ENCODE measurements at regions not wholly inside any gene's neighbourhood (a gene's known extent, or its start where the extent isn't known, plus 50 kb on each side); places are given as distances from the start of the nearest gene placed in this dataset.
"Not testable (repeated sequence)": the region's sequence is repeated elsewhere in the genome, so short reads cannot be mapped to it uniquely, and the experiment has no call there.

DNA sequence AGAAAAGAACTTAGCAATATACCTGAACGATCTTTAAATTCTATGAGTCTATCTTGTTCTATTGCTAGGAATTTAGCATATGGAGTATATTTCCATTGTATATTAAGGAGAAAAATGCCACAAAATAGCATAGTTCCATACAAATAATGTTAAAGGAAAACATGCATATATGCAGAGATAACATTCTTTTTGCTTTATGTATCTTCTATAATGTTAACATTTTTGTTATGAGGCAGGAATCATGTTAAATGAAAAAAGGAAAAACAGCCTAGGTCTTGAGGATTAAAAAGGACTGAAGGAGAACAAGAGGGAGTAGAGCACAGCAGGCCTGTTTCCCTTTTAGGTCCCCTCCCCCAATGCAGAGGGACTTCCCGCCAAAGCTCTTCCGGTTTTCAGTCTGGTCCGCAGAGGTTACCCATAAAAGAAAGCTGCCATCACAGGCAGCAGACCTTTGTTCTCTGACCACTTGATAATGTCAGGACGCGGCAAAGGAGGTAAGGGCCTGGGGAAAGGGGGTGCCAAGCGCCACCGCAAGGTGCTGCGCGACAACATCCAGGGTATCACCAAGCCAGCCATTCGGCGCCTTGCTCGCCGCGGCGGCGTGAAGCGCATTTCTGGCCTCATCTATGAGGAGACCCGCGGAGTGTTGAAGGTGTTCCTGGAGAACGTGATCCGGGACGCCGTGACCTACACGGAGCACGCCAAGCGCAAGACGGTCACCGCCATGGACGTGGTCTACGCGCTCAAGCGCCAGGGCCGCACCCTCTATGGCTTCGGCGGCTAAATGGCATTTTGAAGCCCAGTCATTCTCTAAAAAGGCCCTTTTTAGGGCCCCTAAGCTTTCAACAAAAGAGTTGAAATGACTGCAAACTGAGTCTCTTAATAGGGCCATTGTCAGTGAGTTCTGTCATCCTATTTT, 108.4 kb upstream of the PRSS16 start:
- DNase-seq, result peak; percentile 71

DNA sequence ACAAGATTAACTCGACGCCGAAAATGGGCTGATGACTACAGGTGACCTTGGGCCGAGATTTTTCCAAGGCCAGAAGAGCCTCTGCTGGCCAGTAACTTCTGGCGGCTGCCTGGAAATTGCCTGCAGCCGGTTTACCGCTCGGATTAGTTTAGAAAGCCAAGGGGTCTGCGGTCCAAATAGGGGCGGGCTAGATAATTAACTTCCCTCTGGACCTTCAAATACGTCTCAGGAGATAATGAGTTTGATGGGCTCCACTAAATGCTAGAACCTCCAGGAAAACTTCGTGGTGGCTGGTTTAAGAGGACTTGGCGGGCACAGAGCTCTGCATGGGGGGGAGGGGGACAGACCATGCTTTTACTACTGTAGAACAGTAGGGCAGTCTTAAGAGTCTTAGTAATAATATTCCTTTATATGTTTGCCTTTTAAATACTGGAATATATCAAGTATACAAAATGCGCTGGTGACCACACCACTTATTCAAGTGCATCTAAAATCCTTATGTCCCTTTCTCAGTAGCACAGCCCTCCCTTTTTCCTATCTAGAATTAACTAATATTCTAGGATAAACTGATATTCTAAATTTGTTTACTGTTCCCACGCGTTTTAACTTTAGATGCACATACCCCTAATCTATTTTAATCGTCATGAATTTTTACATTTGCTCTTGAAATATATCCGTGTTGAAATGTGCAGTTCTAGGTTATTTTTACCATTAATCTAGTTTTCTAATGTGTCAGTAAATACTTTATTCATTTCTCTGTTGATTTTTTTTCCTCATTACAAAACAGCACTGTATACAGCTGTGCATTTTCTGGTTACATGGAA, 107.5 kb upstream of the PRSS16 start:
- DNase-seq, result peak; percentile 15

DNA sequence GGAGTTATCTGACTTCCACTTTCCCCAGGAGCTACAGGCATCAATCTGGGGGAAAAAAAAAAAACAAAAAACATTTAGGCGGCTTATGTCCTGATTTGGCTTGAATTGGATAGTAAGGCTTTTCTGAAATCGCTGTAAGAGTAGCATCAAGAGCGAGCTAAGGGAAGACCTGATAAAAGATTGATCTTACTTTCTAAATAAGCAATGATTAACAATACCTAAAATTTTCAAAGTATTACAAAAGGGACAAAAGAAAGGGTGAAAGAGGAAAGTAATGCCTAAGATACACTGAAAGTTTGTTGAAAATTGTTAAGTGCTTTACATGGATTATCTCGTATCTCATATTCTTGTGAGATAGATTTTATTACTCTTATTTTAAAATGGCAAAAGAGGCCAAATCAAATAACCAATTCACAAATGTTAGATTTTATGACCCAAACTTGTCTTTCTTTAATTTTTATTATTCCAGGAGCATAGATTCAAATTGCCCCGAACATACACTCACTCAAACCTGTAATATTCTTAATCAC, 106.4 kb upstream of the PRSS16 start:
- no peak for DNase-seq

DNA sequence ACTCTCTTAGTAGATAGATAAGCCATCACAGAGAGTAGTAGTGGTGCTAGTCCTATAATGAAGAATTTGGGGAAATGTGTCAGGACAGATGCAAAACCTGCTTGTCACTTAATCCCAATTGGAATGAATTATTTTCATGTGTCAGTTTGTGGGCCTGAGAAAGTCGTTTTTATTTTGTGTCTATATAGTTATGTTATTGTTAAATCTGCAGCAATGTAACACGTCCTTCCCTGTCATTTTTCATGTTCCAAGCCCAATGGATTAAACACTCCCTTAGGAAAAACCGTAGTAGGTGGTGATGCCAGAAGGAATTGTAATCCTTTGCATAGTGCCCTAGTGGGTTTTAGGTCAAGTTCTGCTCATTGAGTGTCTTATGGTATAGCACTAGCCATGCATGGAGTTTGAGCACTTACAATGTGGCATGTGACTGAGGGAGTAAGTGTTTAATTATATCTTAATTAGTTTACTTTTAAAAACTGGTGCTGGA, 105.9 kb upstream of the PRSS16 start:
- no peak for DNase-seq

DNA sequence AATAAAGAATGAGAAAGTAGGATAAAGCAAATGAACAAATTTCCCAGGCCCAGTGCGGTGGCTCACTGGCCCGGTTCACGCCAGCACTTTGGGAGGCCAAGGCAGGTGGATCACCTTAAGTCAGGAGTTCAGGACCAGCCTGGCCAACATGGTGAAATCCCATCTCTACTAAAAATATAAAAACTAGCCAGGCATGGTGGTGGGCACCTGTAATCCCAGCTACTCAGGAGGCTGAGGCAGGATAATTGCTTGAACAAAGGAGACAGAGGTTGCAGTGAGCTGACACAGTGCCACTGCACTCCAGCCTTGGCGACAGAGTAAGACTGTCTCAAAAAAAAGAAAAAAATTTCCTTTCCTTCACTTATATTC, 104.5 kb upstream of the PRSS16 start:
- not testable (repeated sequence) for DNase-seq

DNA sequence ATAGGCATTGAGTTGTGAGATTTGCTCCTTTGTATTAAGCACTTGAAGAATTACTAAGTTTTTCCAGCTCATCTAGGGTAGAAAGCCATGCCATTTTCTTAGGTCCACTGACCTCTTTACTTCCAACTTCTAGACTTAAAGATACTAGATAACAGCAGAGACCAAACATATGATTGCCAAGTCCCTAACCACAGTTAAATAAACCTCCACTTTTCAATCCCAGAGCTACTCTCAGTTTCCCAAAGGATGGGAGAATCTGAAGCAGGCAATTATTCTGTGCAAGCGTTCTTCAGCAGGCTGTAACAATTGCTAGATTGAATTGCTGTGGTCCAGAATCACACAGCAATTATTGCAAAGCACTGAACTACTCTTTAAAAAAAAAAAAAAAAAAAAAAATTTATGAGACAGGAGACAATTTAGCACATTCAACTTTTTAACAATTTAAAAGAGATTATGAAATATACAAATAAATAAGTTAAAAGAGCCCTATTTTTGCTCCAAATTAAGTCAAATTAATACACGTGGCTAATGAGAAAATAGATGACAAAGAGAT, 104.0 kb upstream of the PRSS16 start:
- DNase-seq, result no peak

DNA sequence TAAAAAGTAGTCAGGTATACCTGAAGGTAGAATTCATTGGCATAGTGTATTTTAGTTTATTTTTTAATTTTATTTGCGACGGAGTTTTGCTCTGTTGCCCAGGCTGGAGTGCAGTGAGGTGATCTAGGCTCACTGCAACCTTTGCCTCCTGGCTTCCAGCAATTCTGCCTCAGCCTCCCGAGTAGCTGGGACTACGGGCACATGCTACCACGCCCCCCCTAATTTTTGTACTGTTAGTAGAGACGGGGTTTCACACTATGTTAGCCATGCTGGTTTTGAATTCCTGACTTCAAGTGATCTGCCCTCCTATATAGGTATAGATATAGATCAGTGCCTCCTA, 102.8 kb upstream of the PRSS16 start:
- no peak for DNase-seq

DNA sequence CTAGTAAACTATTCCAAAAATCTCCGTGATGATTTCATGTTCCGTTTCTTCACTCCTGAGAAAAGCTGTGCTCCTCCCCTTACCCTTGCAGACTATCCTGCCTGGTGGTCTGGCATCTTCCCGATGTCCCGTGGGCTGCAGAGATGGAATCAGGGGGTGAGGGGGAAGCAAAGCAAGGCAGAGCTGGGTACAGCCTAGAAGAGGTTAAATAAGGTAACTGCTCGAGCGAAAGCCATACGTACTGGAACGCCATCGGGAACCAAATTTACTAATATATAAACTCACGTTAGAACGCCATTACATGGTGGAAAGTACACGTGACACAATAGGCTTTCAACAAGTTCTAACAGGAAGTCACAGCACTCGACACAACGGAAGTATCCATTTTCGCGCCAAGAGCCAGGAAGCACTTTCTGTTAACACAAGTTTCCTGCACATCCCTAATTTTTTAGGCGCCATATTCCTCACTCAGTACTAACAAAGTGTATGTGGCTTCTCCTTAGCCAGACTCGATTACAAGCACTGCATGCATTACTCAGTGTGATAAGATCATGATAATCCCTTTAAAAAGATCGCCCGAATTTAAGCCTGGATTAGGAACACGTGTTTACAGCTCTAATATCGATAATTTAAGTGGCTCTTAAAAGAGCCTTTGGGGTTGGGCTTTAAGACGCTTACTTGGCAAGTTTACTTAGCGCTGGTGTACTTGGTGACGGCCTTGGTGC, 101.6 kb upstream of the PRSS16 start:
- DNase-seq, result peak; percentile 75

DNA sequence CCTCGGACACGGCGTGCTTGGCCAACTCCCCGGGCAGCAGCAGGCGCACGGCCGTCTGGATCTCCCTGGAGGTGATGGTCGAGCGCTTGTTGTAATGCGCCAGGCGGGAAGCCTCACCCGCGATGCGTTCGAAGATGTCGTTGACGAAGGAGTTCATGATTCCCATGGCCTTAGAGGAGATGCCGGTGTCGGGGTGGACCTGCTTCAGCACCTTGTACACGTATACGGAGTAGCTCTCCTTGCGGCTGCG, 101.1 kb upstream of the PRSS16 start:
- DNase-seq, result not testable (repeated sequence)

DNA sequence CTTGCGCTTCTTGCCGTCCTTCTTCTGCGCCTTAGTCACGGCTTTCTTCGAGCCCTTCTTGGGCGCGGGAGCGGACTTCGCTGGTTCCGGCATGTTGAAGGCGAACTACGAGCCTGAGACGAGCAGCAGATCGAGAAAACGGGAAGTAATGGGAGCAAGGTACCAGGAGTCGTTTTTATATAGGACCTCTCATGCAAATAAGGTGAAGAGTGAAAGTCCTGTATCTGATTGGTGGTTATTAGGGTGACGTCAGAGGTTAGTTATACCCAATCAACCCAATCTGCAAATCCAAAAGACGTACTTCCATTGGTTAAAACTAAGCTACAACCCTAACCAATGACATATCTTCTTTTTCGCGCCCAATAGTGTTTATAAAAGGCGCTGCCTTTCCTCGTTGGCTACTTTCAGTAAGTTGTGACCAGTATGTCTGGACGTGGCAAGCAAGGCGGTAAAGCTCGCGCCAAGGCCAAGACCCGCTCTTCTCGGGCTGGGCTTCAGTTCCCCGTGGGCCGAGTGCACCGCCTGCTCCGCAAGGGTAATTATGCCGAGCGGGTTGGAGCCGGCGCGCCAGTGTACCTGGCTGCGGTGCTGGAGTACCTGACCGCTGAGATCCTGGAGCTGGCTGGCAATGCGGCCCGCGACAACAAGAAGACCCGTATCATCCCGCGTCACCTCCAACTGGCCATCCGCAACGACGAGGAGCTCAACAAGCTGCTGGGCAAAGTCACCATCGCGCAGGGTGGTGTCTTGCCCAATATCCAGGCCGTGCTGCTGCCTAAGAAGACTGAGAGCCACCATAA, 100.6 kb upstream of the PRSS16 start:
- DNase-seq, result peak; percentile 77

DNA sequence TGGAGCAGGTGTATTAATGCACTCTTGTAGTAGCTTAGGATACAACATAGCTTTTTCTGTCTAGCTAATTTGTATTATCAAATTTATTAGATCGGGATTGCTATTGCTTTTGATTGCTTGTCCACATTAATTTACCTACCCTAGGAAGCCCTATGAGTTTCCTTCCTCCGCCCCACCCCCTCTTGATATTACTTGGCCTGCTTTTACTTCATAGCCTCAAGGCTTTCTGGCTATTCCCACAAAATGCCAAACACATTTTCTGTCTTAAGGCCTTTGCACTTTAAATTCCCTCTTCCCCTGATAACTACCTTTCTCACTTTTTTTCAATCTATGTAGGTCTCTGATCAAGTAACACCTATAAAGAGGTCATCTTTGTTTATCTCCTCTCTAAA, 99.1 kb upstream of the PRSS16 start:
- DNase-seq, result no peak

DNA sequence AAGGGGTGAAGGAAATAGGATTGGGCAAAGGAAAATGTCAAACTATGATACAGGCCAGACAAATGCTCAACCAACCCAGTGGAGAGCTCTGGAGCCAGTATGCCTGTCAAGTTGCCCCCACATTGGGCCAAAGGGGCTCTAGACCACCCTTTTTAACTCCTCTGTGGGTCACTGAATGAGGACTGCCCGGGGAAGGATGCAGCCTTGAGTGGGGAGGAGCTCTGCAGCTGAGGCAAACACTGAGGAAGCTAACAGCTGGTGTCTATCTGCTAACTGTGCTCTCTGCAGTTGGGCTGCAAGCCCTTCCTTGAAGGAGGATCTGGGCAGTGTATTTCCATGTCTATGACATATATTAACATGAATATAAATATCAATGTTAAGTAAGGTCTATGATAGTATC, 98.4 kb upstream of the PRSS16 start:
- DNase-seq, result no peak

DNA sequence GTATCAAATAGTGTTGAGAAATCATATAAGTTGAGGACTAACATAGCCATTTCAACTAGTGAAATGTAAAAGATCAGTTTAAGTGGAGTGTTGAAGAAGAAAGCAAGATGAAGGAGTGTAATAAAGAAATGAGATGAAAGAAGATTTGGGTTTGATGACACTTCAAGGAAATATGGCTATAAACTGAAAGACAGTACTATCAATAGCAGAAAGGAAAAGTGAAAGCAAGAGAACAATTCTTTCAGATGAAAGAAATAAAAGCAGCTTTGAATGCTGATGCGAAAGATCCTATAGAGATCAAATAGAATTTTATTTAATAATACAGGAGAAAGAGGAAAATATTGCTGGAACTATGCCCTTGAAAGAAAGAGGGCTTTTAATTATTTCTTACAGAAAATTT, 92.8 kb upstream of the PRSS16 start:
- no peak for DNase-seq

DNA sequence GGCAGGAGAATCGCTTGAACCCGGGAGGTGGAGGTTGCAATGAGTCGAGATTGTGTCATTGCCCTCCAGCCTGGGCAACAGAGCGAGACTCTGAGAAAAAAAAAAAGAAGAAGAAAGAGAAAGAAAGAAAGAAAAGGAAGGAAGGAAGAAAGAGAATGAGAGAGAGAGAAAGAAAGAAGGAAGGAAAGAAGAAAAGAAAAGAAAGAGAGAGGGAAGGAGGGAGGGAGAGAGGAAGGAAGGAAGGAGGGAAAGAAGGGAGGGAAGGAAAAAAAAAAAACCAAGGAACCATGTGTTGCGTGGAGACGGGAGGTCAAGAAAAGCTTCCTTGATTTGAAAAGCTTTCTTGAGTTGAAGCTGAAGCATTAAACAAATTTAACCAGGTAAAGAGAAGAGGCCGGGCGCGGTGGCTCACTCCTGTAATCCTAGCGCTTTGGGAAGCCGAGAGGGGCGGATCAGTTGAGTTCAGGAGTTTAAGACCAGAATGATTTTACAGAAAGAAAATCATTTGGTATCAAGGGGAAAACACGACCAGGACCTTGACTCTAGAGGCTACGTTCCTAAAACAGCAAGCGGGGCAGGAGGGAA, 90.5 kb upstream of the PRSS16 start:
- DNase-seq, result no peak

DNA sequence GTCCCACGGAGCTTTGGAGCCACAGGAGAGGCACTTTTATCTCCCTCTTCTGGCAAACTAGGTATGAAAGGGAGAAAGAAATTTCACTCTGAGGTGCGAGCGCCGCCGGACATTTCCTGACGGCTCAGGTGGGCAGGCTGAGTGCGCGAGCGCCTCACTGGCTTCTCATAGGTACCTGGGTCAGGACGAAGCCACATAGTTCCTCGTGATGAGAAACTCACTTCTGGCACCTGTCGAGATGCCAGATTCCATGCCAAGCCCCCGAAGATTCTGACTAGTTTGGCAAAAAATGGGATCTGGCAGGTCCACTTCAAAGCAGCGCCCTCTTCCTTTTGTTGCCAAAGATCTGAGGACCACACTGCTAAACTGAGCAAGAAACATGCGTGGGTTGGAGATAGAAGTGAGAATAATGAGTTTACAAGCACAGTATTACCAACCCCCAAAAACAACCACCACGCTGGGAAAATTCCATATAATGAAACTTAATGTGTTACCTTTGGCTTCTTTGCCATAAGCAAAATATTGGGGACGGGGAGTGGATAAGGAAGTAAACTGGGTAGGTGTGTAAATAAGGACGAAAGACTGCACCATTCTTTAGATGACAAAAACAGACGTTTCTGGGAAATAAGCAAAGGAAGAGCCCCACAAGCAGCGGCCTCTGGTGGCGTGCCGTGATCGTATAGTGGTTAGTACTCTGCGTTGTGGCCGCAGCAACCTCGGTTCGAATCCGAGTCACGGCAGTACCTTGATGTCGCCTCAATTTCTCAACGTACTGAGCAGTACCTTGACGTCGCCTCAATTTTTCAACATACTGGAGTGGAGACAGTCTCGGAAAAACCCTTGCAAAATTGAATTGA, 89.8 kb upstream of the PRSS16 start:
- DNase-seq, result peak; percentile 85

DNA sequence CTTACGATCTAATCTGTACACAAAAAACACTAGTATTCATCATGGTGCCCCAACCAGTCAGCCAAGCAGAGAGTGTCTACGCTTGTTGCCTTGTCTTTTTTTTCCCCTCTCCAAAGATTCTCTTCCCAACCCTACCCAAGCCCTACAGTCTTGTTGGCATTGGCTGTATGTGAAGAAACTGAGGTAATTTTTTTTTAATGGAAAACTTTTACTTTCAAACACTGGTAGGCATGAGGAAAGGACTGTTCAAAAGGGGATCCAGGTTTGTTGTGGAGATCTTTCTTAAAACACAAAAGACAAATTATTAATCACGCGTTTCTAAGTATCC, 89.2 kb upstream of the PRSS16 start:
- no peak for DNase-seq

DNA sequence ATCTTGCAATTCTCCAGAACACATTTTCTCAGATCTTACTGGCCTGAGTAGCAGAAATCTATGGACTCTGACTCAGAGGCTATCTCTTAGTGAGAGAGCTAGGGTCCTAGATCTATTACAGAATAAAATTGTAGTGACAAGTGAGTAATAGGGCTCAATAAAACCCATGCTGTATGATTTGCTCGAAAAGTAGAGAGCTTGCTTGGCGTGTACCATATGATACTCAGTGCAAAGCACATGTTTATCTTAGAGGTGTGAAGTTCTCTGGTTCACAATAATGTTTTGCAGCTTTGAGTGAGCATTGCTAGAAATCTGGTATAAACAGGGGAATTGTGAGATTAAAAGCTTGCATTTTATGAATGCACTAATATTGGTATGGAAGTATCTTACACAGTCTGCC, 87.8 kb upstream of the PRSS16 start:
- no peak for DNase-seq

DNA sequence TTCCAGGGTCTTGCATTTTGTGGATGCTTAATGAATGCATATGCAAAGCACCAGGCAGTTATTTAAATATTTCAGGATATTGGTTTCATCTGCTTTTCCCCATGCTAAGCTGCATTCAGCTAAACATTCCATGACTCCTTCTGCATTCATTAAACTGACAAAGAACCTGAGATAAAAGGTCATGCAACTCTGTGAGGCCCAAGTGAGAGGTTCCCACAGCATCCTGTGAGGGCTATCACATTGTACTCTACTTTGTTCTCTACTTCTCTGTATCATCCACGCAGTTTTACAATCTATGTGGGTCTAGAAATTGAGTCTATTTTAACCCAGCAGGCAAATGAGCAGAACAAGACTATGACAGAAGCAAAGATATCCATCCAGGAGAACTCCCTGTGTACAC, 86.4 kb upstream of the PRSS16 start:
- no peak for DNase-seq

DNA sequence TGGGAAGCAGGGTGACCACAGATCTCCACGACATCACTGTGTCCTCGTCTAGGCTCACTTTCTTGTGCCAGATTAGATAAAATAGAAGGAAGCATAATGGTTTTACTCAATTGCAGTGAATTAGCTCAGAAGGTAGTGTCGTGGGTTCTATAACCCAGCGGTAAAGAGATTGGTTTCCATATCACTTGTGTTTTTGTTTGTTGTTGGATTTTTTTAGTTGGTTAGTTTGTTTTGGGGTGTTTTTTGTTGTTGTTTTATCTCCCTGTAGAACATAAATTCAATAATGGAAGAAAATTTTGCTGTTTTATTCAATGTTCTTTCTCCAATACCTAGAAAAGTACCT, 85.9 kb upstream of the PRSS16 start:
- DNase-seq, result no peak

DNA sequence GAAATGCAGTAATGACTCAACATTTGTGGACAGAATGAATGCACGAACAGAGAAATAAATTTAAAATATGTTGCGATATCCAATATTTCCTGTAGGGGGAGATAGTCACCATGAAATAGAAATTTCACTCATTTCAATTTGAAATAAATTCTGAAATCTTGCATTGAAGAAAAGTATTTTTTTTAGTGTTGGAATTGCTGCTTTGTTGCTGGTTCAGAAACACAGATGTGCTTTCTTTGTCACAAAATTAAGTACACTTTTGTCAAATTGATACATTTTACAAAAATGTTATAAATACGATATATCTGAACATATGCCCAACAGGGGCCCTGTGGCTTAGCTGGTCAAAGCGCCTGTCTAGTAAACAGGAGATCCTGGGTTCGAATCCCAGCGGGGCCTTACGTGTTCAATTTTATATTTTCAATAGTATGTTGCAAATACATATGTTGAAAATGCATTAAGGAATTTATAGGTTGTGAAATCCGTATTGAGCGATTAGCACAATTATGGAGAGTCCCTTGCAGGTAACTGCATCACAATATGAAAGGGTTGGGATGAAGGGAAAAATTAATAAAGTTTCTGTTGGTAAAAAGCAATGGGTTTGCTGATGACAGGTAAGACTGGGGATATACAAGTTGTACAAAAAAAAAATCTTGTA, 85.4 kb upstream of the PRSS16 start:
- DNase-seq, result peak; percentile 17

DNA sequence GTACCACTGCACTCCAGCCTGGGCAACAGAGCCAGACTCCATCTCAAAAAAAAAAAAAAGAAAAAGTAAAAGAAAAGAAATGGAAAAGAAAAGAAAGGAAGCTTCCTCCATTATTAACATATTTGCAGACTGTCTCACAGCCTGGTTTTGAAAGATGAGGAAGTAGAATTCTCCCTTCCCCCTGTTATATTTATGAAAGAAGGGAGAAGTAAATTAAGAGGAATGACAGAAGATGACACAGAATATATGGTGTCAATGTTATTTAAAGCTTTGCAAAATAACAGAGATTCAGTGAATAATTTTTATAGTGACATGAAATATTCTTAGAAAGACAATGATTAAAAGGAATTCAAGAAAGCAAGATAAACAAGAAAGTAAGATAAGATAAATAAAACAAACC, 83.7 kb upstream of the PRSS16 start:
- no peak for DNase-seq

All from CD4-positive, alpha-beta T cell treated with Interleukin-6 for 4 hours (primary cell).